Epithelial cell of esophagus (primary cell): ENCODE measurements at regions not wholly inside any gene's neighbourhood (a gene's known extent, or its start where the extent isn't known, plus 50 kb on each side); places are given as distances from the start of the nearest gene placed in this dataset.
A peak's percentile ranks its signal among the peaks of the same experiment; 100 is the strongest.

Experiments used
- DNase-seq: peaks from one replicate; pipeline ENCODE4 v3.0.0; 2010; ENCODE audit warnings: low read depth
- H3K4me3 ChIP-seq: 2 replicates; pipeline ENCODE4 v1.5.1; 2011; ENCODE audit warnings: mild to moderate bottlenecking, low read length, control low read depth
- TF ChIP-seq, protein P1 (sequence below): IDR thresholded peaks from 2 replicates; pipeline ENCODE4 v1.5.1; 2011; ENCODE audit warnings: low read depth, mild to moderate bottlenecking, low read length, control low read depth, inconsistent platforms; ENCODE audit not compliant: insufficient read depth; ENCODE audit errors: missing control alignments

DNA sequence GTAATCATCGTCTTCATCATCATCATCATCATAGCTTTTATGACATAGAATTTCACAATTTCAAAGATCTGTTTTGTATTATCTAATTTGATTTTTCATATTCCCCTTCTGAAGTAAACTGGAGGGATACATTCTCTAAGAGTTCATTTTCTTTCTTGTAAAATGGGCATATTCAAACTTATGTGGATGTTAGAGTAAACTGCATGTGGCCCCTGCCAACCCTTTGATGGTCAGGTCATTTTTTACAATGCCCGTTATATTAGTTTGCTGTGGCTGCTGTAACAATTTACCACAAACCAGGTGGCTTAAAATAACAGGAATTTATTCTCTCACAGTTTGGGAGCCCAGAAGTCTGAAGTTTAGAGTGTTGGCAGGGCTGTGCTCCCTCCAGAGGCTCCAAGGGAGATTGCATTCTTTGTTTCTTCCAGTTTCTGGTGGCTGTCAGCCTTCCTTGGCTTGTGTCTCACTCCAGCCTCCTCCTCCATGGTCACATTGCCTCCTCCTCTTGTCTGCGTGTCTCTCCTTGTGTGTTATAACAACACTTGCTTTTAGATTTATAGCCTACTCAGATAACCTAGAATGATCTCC lies 127.5 kb upstream of the MMADHC start:
- no peak overlapping the region for H3K4me3 ChIP-seq
- TF ChIP-seq, protein P1, sequence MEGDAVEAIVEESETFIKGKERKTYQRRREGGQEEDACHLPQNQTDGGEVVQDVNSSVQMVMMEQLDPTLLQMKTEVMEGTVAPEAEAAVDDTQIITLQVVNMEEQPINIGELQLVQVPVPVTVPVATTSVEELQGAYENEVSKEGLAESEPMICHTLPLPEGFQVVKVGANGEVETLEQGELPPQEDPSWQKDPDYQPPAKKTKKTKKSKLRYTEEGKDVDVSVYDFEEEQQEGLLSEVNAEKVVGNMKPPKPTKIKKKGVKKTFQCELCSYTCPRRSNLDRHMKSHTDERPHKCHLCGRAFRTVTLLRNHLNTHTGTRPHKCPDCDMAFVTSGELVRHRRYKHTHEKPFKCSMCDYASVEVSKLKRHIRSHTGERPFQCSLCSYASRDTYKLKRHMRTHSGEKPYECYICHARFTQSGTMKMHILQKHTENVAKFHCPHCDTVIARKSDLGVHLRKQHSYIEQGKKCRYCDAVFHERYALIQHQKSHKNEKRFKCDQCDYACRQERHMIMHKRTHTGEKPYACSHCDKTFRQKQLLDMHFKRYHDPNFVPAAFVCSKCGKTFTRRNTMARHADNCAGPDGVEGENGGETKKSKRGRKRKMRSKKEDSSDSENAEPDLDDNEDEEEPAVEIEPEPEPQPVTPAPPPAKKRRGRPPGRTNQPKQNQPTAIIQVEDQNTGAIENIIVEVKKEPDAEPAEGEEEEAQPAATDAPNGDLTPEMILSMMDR = peak; percentile 83
- peak; percentile 60 for DNase-seq

DNA sequence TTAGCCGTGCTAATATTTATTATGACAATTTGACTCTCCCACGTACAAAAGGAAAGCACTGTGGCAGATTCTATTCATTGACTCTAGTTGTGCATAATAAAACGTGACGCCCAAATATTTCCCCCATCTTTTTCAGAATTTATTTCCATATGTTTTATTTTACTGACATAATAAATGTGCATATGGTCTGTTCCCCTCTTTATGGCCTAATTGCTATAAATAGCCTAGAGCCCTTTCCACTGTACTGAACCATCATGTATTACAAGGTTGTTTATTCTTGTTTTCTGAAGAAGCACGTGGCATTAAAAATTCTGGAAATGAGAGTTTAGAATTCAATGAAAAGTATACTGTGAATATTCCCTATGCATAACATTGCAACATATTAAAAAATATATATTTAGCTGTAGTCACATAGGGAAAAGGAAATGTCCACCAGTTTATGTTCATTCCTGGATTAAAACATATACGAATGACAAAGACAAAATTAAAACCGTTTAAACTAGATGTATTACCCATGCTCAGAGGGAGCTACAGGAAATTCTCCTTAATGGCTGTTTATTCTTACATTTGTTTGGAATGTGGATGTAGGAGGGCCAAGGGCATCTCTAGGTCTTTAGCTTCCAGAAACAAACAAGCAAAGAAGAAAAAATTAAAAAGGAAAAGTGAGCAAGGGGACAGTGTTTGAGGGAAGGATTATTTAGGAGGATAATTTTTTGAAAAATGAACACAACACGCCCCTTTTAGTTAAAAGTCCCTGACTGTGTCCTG lies 122.1 kb upstream of the MMADHC start:
- DNase-seq = no peak
- no peak overlapping the region for H3K4me3 ChIP-seq
- TF ChIP-seq, protein P1 = no peak

DNA sequence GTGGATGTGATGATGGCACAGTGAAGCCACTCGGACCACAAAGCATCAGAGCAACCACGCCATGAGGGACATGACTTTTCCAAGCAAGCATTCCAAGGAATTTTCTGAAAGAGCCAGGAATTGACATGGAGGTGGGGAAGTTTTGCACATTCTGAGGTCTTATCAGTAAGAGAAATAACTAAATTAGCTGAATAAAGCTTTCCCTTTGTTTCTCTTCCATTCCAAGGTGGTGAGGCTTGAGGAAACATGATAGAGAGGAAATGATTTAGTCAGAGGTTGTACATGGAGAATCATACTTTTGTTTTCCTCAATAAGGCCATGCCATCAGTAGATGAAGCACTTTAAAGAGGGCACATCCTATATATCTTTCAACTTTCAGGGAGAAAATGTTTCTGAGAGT lies 115.7 kb upstream of the MMADHC start:
- TF ChIP-seq, protein P1 = no peak
- peak; percentile 33 for DNase-seq
- no peak overlapping the region for H3K4me3 ChIP-seq

DNA sequence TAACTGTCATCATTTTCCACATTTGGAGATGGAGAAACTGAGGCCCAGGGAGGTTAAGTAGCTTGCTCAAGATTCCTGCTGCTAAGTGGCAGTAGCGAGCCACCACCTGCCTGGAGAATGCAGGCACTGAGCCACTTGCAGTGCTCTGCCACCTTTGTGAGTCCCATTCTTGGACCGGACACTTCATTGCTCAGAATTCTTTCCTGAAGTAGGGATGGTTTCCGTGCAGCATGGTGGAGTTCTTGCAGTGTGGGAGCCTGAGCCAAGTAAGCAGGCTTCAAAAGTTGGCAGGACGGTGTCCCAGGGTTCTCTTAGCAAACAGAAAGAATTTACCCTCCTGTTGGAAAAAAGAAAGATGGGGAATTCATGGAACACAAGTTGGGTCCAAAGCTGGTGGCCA lies 115.0 kb upstream of the MMADHC start:
- no peak overlapping the region for H3K4me3 ChIP-seq
- TF ChIP-seq, protein P1 = no peak
- no peak for DNase-seq

DNA sequence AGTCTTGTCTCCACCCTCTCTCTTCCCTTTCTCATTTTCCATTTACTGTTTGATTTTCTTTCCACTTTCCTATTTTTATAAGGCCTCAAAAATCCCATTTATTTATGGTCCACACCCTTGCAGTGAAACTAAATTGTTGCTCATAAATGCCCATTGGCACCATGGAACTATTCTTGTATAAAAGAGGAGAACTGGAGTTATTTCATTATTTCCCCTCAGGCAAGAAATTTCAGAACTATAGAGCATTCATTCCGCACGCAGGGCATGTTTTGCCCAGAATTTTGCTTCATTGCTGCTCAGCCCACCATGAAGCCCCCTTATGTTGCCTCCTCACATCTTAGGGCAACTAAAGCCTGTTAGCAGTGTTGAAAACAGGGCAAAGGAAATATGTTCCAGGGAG lies 113.7 kb upstream of the MMADHC start:
- no peak overlapping the region for H3K4me3 ChIP-seq
- no peak for DNase-seq
- TF ChIP-seq, protein P1 = no peak

DNA sequence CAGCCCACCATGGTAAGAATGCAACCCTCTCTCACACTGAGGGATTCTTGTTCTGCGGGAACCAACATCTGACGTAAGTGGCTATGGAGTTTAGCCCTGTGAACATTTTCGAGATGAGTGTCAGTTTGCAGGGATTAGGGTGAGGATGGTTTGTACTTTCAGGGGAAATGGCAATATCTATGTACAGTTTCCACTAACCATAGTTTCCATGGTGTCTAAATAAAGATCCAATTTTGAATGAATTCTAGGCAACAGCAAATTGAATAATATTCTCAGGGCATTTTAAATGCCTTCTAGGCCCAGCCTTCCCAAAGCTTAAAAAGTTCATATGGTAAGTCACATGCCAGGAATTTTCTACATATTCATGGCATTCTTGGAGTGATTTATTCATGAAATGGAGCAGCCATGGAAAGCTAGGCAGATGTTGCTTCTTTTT lies 105.4 kb upstream of the MMADHC start:
- no peak overlapping the region for H3K4me3 ChIP-seq
- no peak for DNase-seq
- TF ChIP-seq, protein P1 = no peak

DNA sequence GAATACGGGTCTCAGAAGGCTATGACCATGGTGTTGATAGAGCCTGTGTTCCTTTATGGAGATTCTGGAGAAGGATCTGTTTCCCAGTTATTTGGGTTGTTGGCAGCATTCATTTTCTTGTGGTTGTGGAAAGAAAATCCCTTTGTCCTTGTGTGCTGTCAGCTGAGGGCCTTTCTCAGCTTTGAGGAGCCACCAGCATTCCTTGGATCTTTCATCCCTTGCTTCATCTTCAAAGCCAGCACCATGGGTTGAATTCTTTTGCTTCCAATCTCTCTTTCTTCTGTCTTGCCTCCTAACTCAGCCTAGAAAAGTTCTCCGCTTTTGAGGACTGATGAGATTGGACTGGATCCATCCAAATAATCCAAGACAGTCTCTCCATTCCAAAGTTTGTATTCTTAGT lies 103.2 kb upstream of the MMADHC start:
- TF ChIP-seq, protein P1 = no peak
- no peak for DNase-seq
- no peak overlapping the region for H3K4me3 ChIP-seq
